GM12891 (cell line): ENCODE measurements at regions not wholly inside any gene's neighbourhood (a gene's known extent, or its start where the extent isn't known, plus 50 kb on each side); places are given as distances from the start of the nearest gene placed in this dataset.

Experiments used
- POLR2A ChIP-seq: IDR thresholded peaks from 2 replicates; pipeline ENCODE4 v1.6.1; 2011; ENCODE audit warnings: low read depth, low read length, control low read depth
- POLR2AphosphoS5 ChIP-seq: IDR thresholded peaks from 2 replicates; pipeline ENCODE4 v1.6.1; 2011; ENCODE audit warnings: low read depth, low read length, control low read depth

GRCh38 chr2:134202371-134202770 lies 51.5 kb upstream of the MGAT5 start:
- TF ChIP-seq POLR2A (no peak), POLR2AphosphoS5 (no peak)
